GM12873 (cell line): ENCODE measurements at regions not wholly inside any gene's neighbourhood (a gene's known extent, or its start where the extent isn't known, plus 50 kb on each side); places are given as distances from the start of the nearest gene placed in this dataset.

ENCODE experiments used
- CTCF ChIP-seq: IDR thresholded peaks from 2 replicates; pipeline ENCODE4 v1.5.1; 2012; ENCODE audit warnings: low read depth, mild to moderate bottlenecking, moderate library complexity, low read length, control low read depth; ENCODE audit not compliant: insufficient read depth; ENCODE audit errors: missing control alignments

- no peak for TF ChIP-seq CTCF
These were observed 453.6 kb upstream of the PRR20A start for GRCh38 chr13:56687131-56687530.

- no peak for TF ChIP-seq CTCF
These were observed 443.7 kb upstream of the PRR20A start for GRCh38 chr13:56697011-56697410.

- no peak for TF ChIP-seq CTCF
These were observed 440.4 kb upstream of the PRR20A start for GRCh38 chr13:56700324-56700723.

- no peak for TF ChIP-seq CTCF
These were observed 434.2 kb upstream of the PRR20A start for GRCh38 chr13:56706485-56706884.

GRCh38 chr13:56713656-56714055 is 427.1 kb upstream of the PRR20A start:
- no peak for TF ChIP-seq CTCF

GRCh38 chr13:56718791-56719190 is 421.9 kb upstream of the PRR20A start:
- TF ChIP-seq CTCF: no peak

GRCh38 chr13:56720841-56721240 is 419.9 kb upstream of the PRR20A start:
- no peak for TF ChIP-seq CTCF
